ENCODE measurements at regions not wholly inside any gene's neighbourhood (a gene's known extent, or its start where the extent isn't known, plus 50 kb on each side); places are given as distances from the start of the nearest gene placed in this dataset.

DNA sequence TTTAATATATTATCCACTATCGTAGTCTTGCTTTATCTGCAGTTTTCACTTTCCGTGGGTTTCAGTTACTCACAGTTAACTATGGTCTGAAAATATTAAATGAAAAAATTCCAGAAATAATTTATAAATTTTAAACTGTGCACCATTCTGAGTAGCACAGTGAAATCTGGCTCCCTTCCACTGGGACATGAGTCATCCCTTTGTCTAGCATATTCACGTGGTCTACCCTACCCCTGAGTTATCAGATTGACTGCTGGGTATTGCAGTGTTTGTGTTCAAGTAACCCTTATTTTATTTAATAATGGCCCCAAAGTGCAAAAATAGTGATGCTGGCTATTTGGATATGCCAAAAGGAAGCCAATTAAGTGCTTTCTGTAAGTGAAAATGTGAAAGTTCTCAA, 539.5 kb upstream of the AGTR1 start:
- TF ChIP-seq CTCF (IDR thresholded peaks at IDR 0.05) (no peak), POLR2A (IDR thresholded peaks at IDR 0.05) (no peak)

Measured in breast epithelium (tissue), 3 donors.